ENCODE measurements at regions not wholly inside any gene's neighbourhood (a gene's known extent, or its start where the extent isn't known, plus 50 kb on each side); places are given as distances from the start of the nearest gene placed in this dataset.

DNA sequence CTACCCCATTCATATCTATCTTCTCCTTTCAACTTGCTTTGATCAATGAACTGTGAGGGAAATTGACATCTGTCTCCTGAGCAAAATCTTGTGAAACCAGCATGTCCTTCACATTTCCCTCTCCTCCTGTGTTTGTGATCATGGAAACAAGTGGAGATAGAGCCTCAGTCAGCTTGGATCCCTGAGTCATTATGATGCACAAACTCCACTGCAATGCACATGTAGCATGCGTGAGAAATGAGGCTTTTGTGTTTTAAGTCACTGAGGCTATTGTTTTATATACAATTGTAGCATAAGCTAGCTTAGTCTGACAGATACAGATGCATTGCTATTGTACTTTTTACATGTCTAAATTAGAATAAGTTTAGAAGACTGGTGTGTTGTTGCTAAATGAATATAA is 85.2 kb upstream of the HNMT start:
- Histone ChIP-seq H3K27ac (ENCODE audit: low read length) (no peak overlapping the region), H3K27me3 (ENCODE audit: insufficient read depth, low read depth, low read length) (no peaks in the 10 kb centered on the region), H2AFZ (ENCODE audit: low read depth, low read length) (no peak overlapping the region), H3K4me3 (ENCODE audit: low read length) (no peak overlapping the region), H3K9me2 (ENCODE audit: insufficient read depth, low read length) (no peaks in the 10 kb centered on the region), H3K36me3 (ENCODE audit: insufficient read depth, low read length) (no peaks in the 10 kb centered on the region), H3K9ac (ENCODE audit: low read length) (no peak overlapping the region), H3F3A (ENCODE audit: insufficient read depth, low read length, poor library complexity, severe bottlenecking) (no peaks in the 10 kb centered on the region), H3K79me2 (replicated peaks; ENCODE audit: insufficient read depth, low read length) (no peaks in the 10 kb centered on the region), H4K20me1 (ENCODE audit: insufficient read depth) (no peaks in the 10 kb centered on the region), H3K4me2 (ENCODE audit: low read length) (no peak overlapping the region), H3K9me3 (ENCODE audit: low read length) (no peaks in the 10 kb centered on the region)
- no peak for TF ChIP-seq EZH2 (IDR thresholded peaks at IDR 0.05; ENCODE audit: borderline replicate concordance, insufficient read depth, low read length, poor library complexity, severe bottlenecking)
- TF ChIP-seq, protein P1, sequence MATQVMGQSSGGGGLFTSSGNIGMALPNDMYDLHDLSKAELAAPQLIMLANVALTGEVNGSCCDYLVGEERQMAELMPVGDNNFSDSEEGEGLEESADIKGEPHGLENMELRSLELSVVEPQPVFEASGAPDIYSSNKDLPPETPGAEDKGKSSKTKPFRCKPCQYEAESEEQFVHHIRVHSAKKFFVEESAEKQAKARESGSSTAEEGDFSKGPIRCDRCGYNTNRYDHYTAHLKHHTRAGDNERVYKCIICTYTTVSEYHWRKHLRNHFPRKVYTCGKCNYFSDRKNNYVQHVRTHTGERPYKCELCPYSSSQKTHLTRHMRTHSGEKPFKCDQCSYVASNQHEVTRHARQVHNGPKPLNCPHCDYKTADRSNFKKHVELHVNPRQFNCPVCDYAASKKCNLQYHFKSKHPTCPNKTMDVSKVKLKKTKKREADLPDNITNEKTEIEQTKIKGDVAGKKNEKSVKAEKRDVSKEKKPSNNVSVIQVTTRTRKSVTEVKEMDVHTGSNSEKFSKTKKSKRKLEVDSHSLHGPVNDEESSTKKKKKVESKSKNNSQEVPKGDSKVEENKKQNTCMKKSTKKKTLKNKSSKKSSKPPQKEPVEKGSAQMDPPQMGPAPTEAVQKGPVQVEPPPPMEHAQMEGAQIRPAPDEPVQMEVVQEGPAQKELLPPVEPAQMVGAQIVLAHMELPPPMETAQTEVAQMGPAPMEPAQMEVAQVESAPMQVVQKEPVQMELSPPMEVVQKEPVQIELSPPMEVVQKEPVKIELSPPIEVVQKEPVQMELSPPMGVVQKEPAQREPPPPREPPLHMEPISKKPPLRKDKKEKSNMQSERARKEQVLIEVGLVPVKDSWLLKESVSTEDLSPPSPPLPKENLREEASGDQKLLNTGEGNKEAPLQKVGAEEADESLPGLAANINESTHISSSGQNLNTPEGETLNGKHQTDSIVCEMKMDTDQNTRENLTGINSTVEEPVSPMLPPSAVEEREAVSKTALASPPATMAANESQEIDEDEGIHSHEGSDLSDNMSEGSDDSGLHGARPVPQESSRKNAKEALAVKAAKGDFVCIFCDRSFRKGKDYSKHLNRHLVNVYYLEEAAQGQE (IDR thresholded peaks at IDR 0.05; ENCODE audit: borderline replicate concordance): no peak
- TF ChIP-seq POLR2AphosphoS5 (IDR thresholded peaks at IDR 0.05): no peak
- TF ChIP-seq TAF1 (IDR thresholded peaks at IDR 0.05; ENCODE audit: low read depth): no peak
- no peak for TF ChIP-seq RAD21 (conservative IDR thresholded peaks at IDR 0.05)
- TF ChIP-seq MXI1 (conservative IDR thresholded peaks at IDR 0.05; ENCODE audit: poor library complexity, severe bottlenecking): no peak
- TF ChIP-seq EP300 (conservative IDR thresholded peaks at IDR 0.05; ENCODE audit: poor library complexity, severe bottlenecking): no peak

DNA sequence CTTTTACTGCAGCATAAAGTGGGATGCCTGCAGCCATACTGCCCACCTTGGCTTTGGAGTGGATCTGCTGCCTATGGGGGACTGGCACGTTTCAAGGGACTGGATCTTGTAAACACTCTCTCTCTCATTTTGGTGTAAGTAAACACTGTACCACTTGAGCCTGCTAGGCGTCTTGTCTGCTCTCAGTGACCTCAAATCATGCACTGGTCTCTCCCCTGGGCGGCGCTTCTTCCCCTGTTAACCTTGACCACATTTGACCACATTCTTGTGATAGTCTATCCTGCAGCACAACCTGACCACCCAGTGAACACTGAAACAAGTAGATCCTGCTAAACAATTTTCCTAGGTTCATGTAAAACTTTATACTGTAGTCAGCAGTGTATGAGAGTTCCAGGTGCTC is 82.6 kb upstream of the HNMT start:
- H3K9ac ChIP-seq (ENCODE audit: low read length): no peak overlapping the region
- H3K9me3 ChIP-seq (ENCODE audit: low read length): no peaks in the 10 kb centered on the region
- H3K36me3 ChIP-seq (ENCODE audit: insufficient read depth, low read length): no peaks in the 10 kb centered on the region
- no peaks in the 10 kb centered on the region for H3K79me2 ChIP-seq (replicated peaks; ENCODE audit: insufficient read depth, low read length)
- H3K27ac ChIP-seq (ENCODE audit: low read length): no peak overlapping the region
- no peak overlapping the region for H3K4me3 ChIP-seq (ENCODE audit: low read length)
- no peaks in the 10 kb centered on the region for H4K20me1 ChIP-seq (ENCODE audit: insufficient read depth)
- H3K4me2 ChIP-seq (ENCODE audit: low read length): no peak overlapping the region
- H2AFZ ChIP-seq (ENCODE audit: low read depth, low read length): no peak overlapping the region
- H3F3A ChIP-seq (ENCODE audit: insufficient read depth, low read length, poor library complexity, severe bottlenecking): no peaks in the 10 kb centered on the region
- TF ChIP-seq EZH2 (IDR thresholded peaks at IDR 0.05; ENCODE audit: borderline replicate concordance, insufficient read depth, low read length, poor library complexity, severe bottlenecking) (no peak), RAD21 (conservative IDR thresholded peaks at IDR 0.05) (no peak), POLR2AphosphoS5 (IDR thresholded peaks at IDR 0.05) (no peak), SMC3 (conservative IDR thresholded peaks at IDR 0.05; ENCODE audit: poor library complexity) (no peak), MXI1 (conservative IDR thresholded peaks at IDR 0.05; ENCODE audit: poor library complexity, severe bottlenecking) (no peak), EP300 (conservative IDR thresholded peaks at IDR 0.05; ENCODE audit: poor library complexity, severe bottlenecking) (no peak), TAF1 (IDR thresholded peaks at IDR 0.05; ENCODE audit: low read depth) (no peak)
- TF ChIP-seq, protein P2, sequence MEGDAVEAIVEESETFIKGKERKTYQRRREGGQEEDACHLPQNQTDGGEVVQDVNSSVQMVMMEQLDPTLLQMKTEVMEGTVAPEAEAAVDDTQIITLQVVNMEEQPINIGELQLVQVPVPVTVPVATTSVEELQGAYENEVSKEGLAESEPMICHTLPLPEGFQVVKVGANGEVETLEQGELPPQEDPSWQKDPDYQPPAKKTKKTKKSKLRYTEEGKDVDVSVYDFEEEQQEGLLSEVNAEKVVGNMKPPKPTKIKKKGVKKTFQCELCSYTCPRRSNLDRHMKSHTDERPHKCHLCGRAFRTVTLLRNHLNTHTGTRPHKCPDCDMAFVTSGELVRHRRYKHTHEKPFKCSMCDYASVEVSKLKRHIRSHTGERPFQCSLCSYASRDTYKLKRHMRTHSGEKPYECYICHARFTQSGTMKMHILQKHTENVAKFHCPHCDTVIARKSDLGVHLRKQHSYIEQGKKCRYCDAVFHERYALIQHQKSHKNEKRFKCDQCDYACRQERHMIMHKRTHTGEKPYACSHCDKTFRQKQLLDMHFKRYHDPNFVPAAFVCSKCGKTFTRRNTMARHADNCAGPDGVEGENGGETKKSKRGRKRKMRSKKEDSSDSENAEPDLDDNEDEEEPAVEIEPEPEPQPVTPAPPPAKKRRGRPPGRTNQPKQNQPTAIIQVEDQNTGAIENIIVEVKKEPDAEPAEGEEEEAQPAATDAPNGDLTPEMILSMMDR (IDR thresholded peaks at IDR 0.05; ENCODE audit: poor library complexity, severe bottlenecking): no peak
- TF ChIP-seq, protein P1 (IDR thresholded peaks at IDR 0.05; ENCODE audit: borderline replicate concordance): no peak
- H3K27me3 ChIP-seq (ENCODE audit: insufficient read depth, low read depth, low read length): no peaks in the 10 kb centered on the region
- H3K9me2 ChIP-seq (ENCODE audit: insufficient read depth, low read length): no peaks in the 10 kb centered on the region
